Skeletal muscle tissue (tissue), 3 donors: ENCODE measurements at regions not wholly inside any gene's neighbourhood (a gene's known extent, or its start where the extent isn't known, plus 50 kb on each side); places are given as distances from the start of the nearest gene placed in this dataset.
"Not testable (repeated sequence)": the region's sequence is repeated elsewhere in the genome, so short reads cannot be mapped to it uniquely, and the experiment has no call there.

Experiments used
- H3K27ac ChIP-seq: one replicate; pipeline ENCODE4 v1.7.0; 2013; ENCODE audit warnings: mild to moderate bottlenecking, low read depth, low read length, inconsistent platforms
- H3K27me3 ChIP-seq, 3 donors: one replicate each; pipeline ENCODE4 v1.7.0; 2013; ENCODE audit warnings: low read length in 3 of 3; ENCODE audit not compliant: control insufficient read depth in 3 of 3, insufficient read depth in 3 of 3
- H3K36me3 ChIP-seq, 3 donors: one replicate each; pipeline ENCODE4 v1.7.0; 2013; ENCODE audit warnings: low read length in 3 of 3; ENCODE audit not compliant: control insufficient read depth in 3 of 3, insufficient read depth in 3 of 3
- H3K4me1 ChIP-seq, 3 donors: one replicate each; pipeline ENCODE4 v1.7.0; 2013; ENCODE audit warnings: low read length in 3 of 3, mild to moderate bottlenecking in 3 of 3; ENCODE audit not compliant: control insufficient read depth in 3 of 3, insufficient read depth in 3 of 3
- H3K4me3 ChIP-seq, 3 donors: one replicate each; pipeline ENCODE4 v1.7.0; 2013; ENCODE audit warnings: low read length in 3 of 3
- H3K9ac ChIP-seq, 3 donors: one replicate each; pipeline ENCODE4 v1.7.0; 2013; ENCODE audit warnings: low read length in 3 of 3, mild to moderate bottlenecking in 3 of 3, moderate library complexity in 2 of 3, low read depth in 1 of 3
- H3K9me3 ChIP-seq, 3 donors: one replicate each; pipeline ENCODE4 v1.7.0; 2013; ENCODE audit warnings: low read length in 3 of 3; ENCODE audit not compliant: control insufficient read depth in 3 of 3
- donor health status: Osteomylitis.

DNA sequence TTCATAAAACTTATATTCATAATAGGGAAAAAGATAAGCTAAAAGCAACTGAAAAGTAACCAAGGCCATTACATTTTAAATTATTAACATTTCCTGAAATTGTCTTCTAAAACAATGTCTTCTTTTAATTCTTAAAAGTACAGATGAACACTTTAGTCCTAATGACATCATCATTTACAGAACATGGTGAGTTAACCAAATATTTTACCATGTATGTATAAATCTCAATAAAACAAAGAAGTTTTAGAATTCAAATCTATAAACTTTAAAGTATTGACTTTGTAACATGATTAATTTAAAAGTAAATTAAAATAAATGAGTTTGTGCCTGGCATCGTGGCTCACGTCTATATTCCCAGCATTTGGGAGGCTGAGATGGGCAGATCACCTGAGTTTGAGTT lies 125.9 kb upstream of the PRSS16 start:
- H3K27ac ChIP-seq: no peak overlapping the region
- H3K27me3 ChIP-seq: no peaks in the 10 kb centered on the region
- no peak overlapping the region for H3K9ac ChIP-seq
- no peaks in the 10 kb centered on the region for H3K36me3 ChIP-seq
- no peaks in the 10 kb centered on the region for H3K9me3 ChIP-seq
- H3K4me3 ChIP-seq: no peak overlapping the region
- H3K4me1 ChIP-seq: no peaks in the 10 kb centered on the region

- H3K27ac ChIP-seq: no peak overlapping the region
- no peaks in the 10 kb centered on the region for H3K36me3 ChIP-seq
- no peak overlapping the region for H3K9ac ChIP-seq
- no peaks in the 10 kb centered on the region for H3K9me3 ChIP-seq
- H3K4me1 ChIP-seq: no peaks in the 10 kb centered on the region
- no peak overlapping the region for H3K4me3 ChIP-seq
- H3K27me3 ChIP-seq: no peaks in the 10 kb centered on the region
These were observed 123.2 kb upstream of the PRSS16 start for GRCh38 chr6:27124252-27124657.

- Histone ChIP-seq H3K9me3 (no peaks in the 10 kb centered on the region), H3K4me3 (peak overlapping the region in 1 of 3 donors; percentile 30), H3K36me3 (no peaks in the 10 kb centered on the region), H3K27ac (no peak overlapping the region), H3K27me3 (no peaks in the 10 kb centered on the region), H3K9ac (no peak overlapping the region), H3K4me1 (peaks cover 0 to under 1% (median 0%) of the 10 kb centered on the region in 3 donors)
These were observed 121.3 kb upstream of the PRSS16 start for GRCh38 chr6:27126046-27126814.

DNA sequence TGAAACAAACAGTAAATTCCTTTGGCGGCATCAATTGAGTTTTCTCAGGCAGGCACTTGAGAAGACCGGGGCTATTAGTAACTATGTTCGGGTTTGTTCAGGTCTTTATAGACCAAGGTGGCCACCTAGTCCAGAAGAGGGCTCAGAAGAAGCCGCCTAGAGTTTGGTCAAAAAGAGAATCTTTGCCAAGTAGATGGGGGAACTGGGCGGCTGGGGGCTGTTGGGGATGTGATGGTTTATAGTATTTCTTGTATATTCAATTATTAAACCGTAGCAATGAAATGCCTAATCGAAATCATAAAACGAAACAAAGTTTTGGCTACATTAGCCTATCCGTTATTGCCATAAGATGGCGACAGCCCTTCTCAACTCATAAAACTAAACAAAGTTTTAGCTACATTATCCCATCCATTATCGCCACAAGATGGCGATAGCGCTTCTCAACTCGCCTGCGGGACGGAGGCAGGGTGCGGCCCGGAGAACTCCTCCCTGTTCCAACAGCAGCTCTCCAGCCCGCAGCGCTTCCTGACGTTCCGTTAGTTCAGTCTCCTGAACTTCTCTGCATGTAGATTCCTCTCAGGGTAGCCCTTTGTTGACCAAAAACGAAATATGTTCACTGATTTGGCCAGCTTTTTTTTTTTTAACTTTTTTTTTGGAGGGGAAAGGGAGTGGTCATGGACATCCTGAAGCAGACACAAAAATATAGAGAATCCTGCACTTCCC lies 120.5 kb upstream of the PRSS16 start:
- peak overlapping the region in 2 of 3 donors; percentile 2 to 40 for H3K9ac ChIP-seq
- peaks cover 0 to 5% (median under 1%) of the 10 kb centered on the region in 3 donors for H3K4me1 ChIP-seq
- H3K36me3 ChIP-seq: no peaks in the 10 kb centered on the region
- H3K27me3 ChIP-seq: no peaks in the 10 kb centered on the region
- no peaks in the 10 kb centered on the region for H3K9me3 ChIP-seq
- H3K4me3 ChIP-seq: peak overlapping the region; percentile 30 to 64 (median 49)
- H3K27ac ChIP-seq: peak overlapping the region; percentile 26

- H3K9ac ChIP-seq, H3K27me3 ChIP-seq, H3K36me3 ChIP-seq, H3K4me3 ChIP-seq, H3K27ac ChIP-seq, H3K9me3 ChIP-seq: not testable (repeated sequence)
- H3K4me1 ChIP-seq: peaks cover 5 to 12% (median 7%) of the 10 kb centered on the region in 3 donors
These were observed 119.6 kb upstream of the PRSS16 start for GRCh38 chr6:27127874-27128273.

- Histone ChIP-seq H3K4me1 (peaks cover 7 to 16% (median 9%) of the 10 kb centered on the region in 3 donors), H3K4me3 (no peak overlapping the region), H3K36me3 (no peaks in the 10 kb centered on the region), H3K27me3 (no peaks in the 10 kb centered on the region), H3K9me3 (no peaks in the 10 kb centered on the region), H3K27ac (no peak overlapping the region), H3K9ac (no peak overlapping the region)
These were observed 119.0 kb upstream of the PRSS16 start for GRCh38 chr6:27128311-27129094.

DNA sequence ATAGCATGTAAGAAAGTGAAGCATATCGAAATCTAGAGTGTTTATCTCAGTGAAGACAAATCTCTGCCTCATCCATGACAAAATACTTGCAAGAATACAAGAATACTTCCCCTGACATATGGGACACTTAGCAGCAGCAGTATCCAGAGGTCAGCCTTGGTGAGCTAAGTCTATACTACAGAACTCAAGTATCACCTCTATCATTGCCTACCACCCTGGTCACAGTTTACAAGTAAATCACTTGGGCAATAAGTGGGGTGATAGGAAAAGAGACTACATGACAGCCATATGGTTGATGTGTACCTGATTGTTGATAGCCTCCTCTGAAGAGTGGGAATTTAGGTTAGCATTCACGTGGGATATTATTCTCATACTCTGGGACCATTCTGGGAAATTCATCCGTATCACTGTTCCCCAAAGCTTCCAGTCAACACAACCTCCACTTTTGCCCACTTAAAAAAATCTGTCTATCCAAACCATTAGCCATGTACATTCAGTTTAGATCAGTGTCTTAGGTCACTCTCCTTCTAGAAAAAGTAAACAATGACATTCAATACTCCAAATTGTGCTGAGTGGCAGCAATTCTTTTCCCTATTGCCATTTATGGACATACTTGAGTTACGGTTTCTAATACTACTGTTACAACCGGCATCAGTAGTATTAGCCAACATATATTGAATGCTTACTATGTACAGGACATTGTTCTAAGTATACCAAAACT lies 118.2 kb upstream of the PRSS16 start:
- Histone ChIP-seq H3K4me3 (no peak overlapping the region), H3K9me3 (no peaks in the 10 kb centered on the region), H3K27me3 (no peaks in the 10 kb centered on the region), H3K36me3 (no peaks in the 10 kb centered on the region), H3K27ac (no peak overlapping the region), H3K9ac (no peak overlapping the region), H3K4me1 (peaks cover 7 to 16% (median 9%) of the 10 kb centered on the region in 3 donors)

DNA sequence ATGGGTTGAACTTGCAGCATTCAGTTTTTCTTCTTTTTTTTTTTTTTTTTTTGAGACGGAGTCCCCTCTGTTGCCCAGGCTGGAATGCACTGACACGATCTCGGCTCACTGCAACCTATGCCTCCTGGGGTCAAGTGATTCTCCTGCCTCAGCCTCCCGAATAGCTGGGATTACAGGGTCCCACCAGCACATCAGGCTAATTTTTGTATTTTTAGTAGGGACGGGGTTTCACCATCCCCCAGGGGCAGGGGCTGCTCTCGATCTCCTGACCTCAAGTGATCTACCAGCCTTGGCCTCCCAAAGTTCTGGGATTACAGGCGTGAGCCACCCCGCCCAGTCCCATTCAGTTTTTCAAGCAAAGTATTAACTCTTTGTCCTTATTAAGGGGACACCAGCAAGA lies 117.6 kb upstream of the PRSS16 start:
- no peaks in the 10 kb centered on the region for H3K9me3 ChIP-seq
- H3K27ac ChIP-seq: no peak overlapping the region
- no peaks in the 10 kb centered on the region for H3K36me3 ChIP-seq
- no peak overlapping the region for H3K9ac ChIP-seq
- H3K4me3 ChIP-seq: no peak overlapping the region
- H3K27me3 ChIP-seq: no peaks in the 10 kb centered on the region
- H3K4me1 ChIP-seq: peaks cover 7 to 16% (median 9%) of the 10 kb centered on the region in 3 donors

DNA sequence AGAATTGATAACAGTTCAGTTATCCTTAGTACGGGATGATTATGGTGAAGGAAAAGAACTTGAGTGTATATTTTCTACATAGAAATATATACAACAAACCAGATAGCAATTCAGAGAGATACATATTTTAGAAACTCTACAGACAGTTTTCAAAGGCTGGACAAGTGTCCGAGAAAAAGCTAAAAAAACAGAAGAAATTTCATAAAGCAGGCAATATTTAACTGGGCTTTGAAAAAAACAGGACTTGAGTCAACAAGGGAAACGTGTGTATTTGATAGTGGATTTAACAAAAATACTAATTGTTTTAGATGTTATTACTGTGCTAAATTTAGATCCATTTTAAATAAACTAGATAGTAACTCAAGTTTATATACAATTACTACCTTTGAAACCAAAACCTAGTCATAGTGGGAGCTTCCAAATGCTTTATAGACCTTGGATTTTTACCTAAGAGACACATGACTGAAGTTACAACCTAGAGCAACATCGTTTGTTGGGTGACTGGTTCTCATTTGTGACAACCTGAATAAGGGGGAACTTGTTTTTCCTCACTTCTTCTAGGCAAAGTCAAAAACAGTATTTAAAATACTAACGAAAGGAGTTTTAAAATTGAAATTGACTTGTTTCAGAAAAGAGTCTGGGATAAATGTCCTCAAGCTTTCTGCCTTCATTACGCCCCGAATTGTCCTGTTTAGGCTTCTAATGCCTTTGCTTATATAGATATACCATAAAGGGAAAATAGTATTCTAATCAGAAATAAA lies 116.7 kb upstream of the PRSS16 start:
- Histone ChIP-seq H3K4me1 (peaks cover 7 to 16% (median 9%) of the 10 kb centered on the region in 3 donors), H3K36me3 (no peaks in the 10 kb centered on the region), H3K27ac (peak overlapping the region; percentile 49), H3K9ac (peak overlapping the region in 1 of 3 donors; percentile 52), H3K9me3 (no peaks in the 10 kb centered on the region), H3K4me3 (peak overlapping the region in 2 of 3 donors; percentile 79 to 90), H3K27me3 (no peaks in the 10 kb centered on the region)
